Stimulated activated CD8-positive, alpha-beta memory T cell treated with anti-CD3 and anti-CD28 coated beads, Interleukin-15, amount 100 ng/mL, for 24 hours (primary cell): ENCODE measurements at regions not wholly inside any gene's neighbourhood (a gene's known extent, or its start where the extent isn't known, plus 50 kb on each side); places are given as distances from the start of the nearest gene placed in this dataset.

Source experiments
- DNase-seq: peaks from one replicate; pipeline ENCODE4 v3.0.0-alpha.2; 2020; ENCODE audit warnings: low read depth

DNA sequence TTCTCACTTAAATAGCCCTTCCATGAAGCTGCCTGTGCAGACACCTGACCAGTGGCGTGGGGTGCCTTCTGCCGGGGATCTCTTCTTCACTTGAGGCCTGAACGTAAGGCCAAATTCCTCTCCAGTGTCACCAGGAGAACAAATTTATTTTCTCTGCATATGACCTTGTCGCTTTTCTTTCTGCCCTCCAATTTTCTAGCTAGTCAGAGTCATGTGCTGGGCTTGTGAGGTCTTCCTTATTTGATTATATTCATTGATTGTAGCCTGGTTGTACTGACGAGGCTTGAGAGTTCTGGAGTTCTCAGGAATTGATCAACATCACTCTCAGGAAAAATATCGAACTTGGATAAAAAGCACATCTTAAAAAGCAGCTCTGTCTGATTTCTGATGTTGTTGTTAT is 255.7 kb downstream of the BUB3 start:
- no peak for DNase-seq

DNA sequence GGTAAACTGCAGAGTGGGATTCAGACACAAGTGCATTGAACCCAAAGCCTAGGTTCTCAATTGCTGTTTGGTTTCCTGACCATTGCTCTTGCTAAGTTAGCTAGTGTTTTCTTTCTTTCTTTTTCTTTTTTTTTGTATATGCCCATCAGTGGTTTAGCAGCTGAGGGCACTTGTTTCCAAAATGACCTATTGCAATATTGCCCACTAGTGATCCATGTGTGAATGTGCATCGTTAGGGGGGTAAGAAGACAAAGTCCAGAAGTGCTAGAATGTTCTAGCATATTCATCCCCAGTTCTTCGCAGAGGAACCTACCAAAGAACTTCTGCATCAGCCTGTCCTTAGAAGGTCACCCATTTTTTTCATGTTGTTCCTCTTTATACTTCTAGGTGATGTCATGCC is 252.8 kb upstream of the GPR26 start:
- DNase-seq: no peak

DNA sequence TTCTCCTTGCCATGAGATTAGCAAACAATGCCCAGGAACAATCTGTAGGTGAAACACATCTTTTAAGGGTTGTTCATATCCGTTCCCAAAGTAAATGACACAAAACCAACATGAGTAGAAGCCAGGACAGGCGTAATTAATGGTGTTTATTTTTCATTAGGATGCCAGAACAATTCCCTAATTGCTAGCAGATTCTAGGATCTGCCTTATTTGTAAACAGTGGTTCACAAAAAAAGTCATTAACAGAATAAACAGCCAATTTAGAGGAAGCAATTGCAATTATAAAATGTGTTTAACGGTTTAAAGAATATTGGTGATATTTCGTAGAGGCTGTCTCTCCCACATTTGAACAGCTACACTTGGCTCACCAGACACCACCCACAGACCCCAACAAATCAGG is 250.6 kb upstream of the GPR26 start:
- no peak for DNase-seq

DNA sequence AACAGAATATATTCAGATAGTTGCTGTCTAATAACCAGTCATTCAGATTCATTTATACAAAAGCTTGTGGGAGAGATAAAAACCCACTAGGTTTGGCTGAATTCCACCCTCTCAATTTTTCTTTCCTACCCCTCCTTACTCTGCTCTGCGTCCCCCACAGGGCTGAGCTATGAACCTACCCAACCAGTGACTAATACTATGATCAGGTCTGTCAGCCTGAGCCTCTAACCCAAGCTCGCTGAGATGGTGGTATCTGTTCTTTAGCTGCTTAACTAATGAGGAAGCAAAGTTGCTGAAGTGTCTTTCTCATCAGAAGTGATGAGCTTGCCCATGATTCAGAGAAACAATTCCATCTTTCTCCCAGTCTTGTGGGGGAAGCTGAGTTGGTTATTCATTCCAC is 248.7 kb upstream of the GPR26 start:
- DNase-seq: no peak

DNA sequence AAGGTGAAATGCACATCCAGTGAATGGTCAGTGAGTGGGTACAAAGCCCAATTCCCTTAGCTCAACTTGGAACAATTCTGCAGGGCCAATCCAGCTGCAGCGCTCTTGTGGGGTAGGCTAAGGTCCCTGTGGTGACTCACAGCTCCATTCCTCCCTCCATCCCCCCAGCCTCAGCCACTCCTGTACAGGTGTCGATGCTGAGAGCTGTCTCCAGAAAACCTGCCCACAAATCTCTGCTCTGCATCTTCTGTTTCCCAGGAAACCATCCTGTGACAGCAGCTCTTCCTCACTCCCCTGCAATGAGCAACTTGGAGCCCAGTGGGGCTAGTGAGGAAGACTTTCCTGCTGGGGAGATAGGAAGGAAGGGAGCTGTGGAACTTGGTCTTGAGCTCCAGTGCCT is 244.7 kb upstream of the GPR26 start:
- DNase-seq: no peak

DNA sequence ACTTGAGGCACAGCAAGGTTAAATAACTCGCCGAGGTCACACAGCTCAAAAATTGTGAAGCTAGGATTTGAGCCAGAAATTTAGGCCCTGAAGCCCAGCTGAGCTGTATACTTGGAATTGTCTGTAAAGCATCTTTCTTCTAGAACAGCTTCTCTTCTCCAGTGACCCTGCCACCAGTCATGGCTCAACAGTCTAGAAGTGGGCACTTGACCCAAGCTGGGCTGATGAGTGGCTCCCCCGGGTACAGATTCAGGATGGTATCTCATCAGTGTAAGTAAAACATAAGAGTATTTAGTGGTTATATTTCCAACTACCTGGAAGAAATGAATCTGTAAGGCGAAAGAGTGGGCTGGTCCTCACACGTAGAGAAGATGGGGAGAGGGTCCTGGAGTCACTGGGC is 243.9 kb upstream of the GPR26 start:
- no peak for DNase-seq

DNA sequence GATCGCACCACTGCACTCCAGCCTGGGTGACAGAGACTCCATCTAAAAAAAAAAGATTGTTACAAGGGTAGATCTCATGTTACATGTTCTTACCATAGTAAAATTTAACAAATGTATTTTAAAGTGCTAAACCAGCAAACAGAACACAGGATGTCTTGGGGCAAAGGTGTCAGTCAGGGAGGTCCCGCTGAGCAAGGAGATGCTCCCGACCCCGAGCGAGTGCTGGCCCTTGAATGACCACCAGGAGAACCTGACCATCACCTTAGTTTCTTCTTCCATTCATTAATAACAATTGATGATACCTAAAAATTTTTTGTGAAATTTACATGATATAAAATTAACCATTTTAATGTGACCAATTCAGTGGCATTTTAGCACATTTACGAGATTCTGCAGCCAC is 241.6 kb upstream of the GPR26 start:
- DNase-seq: no peak

DNA sequence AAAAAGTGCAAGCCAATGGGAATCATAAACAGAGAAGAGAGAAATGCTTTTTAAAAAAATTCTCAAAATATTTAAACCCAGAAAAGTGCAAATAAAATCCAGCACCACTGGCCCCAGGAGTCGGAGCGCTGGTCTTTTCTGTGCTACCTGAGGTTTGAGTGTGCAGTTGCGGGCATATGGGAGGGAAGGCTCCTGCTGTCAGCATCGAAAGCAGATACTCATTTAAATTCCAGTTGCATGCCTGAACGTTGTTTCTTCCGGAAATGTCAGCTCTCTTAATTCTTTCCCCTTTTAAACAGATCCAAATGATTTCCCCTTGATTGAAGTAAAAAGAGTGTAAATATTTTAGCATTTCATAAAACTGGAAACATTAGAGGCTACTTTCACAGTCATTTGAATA is 240.5 kb upstream of the GPR26 start:
- DNase-seq: no peak

DNA sequence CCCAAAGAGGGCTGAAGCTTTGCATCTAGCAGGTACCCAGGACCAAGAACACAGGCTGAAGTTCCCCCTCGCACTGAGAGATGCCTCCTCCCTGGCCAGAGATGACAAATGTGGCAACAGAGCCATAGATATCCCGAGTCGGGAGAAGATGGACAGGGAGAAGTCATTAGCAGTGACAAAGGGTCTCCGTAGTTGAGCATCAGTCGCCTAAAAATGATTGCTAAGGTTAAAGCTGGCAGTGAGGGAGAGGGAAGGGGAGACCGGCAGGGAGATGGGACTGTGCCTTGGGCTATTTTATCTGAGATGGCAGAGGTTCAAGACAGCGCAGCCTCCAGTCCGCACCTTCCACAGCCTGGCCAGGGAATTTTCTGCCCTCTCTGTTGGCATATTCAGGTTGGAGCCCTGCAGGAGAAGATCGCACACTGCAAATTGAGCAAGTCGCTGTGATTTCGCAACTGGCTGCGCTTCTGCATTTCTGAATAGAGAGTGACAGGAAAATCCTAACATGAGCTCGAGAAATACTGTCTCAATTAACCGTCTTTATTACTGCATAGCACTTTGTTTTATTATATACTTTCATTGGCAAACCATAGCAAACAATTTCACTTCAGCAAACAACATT is 238.9 kb upstream of the GPR26 start:
- DNase-seq: no peak

DNA sequence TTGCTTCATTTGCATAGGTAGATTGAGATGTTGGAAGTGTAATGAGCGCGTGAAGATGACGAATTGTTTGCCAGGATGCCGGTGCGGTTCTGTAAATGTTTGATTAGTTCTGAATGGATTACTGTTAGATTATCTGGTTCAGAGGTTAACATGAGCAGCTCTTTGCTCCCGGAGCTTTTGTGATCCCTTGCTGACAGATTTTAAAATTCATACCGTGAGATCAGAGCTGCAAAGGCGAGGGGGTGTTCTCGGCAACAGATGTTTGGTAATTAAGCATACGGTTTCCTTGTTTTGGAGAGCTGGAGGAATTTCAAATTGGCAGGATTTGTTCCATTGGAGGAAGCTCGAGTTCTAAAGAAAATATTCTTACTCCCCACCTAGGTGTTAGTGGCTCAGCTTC is 237.8 kb upstream of the GPR26 start:
- no peak for DNase-seq

DNA sequence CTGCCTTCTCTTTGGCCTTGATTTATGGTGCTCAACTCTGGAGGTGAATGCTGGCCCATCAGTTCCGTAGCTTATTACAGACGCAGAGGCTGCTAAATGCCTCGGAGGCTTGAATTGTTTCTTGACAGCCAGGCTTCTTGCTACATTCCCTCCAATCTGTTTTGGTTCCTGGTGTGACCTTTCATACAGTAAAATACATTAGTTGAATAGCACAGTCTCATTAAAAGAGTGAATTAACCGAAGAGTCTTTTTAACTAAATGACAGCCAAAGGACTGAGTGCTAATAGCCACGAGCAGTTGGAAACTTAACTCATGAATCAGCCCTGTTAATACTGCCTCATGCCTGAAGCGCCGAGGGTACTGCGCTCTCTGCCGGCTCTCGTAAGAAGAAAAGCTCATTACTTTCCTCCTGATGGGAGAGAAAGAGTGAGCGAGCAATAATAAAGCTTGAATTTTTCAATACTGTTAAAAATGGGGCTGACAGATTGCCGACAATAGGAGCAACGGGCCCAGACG is 236.4 kb upstream of the GPR26 start:
- DNase-seq: no peak

DNA sequence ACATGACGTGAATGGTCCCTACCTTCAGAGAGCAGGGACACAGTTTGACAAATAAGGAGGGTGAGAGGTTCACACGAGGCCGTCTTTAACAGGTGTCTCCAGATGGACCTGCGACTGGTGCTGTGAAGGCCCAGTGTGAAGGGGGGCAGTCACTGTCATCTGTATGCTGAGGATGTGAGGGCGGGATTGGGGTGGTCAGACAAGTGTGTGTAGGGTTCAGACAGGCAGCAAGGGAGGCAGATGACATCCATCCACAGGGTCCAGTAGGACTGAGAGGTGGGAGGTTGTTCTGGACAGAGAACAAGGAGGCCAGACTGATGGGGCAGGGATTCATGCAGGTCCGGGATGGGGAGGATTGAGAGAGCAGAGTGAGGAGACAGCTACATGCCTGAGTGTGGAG is 232.6 kb upstream of the GPR26 start:
- DNase-seq: no peak

DNA sequence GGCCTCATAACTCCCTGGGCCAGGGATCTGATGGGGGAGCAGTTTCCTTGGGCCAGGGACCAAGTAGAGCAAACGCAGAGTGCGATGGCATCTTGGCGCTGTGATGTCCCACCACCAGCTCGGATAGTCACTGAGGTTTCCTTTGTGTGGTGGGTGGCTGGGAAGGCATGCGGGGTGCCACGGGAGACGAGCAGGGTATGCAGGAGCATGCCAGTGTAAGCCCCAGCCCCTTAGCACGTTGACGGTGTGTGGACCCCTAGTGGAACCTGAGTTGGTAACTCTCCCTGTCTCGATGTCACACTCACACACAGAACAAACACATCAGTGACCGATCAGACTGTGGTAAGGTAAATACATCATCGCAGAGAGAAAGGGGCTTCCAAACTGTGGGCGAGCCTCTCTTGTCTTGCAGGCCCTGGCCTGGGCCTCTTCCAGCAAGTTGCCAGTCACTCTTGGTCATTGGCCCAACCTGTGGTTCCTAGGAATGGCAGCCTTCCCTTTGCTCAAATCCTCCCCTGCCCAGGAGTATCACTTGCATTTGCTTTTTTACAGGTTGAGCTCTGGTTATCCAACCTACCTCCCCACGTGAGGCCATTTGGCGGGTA is 231.6 kb upstream of the GPR26 start:
- DNase-seq: no peak

DNA sequence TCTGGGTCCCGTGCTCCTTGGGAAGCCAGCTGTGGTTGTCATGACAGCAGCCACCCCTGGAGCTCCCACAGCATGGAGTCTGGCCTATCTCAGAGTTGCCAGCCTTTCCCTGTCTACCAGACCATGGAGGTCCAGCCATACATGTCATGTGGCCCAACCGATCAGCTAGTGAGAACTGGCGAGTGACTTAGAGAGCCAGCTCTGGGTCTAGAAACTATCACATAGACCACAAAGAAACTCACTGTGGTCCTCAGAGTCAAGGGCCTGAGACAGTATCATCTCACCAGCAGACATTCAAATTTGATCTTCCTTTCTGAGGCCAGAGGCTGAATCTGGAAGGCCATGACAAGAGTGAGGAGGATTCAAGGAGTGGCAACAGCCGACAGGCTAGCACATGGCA is 223.3 kb upstream of the GPR26 start:
- no peak for DNase-seq

DNA sequence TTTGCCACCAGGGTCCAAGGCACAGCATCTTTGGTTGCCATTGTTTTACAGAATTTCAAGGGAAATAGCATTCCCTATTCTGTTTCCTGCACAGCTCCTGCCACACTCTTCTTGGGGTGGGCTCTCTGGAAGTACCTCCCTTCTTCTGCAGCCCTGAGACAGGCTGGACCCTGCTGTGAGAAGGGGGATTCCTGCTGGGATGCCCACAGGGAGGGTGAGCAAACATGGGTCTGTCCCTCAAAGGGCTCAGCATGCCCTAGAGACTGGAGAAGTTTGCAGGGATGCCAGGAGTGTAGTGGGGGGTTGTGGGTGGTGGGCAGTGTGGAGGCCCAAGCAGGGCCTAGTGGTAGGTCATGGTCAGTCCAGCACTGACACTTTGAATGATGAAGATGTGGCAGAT is 222.2 kb upstream of the GPR26 start:
- no peak for DNase-seq

DNA sequence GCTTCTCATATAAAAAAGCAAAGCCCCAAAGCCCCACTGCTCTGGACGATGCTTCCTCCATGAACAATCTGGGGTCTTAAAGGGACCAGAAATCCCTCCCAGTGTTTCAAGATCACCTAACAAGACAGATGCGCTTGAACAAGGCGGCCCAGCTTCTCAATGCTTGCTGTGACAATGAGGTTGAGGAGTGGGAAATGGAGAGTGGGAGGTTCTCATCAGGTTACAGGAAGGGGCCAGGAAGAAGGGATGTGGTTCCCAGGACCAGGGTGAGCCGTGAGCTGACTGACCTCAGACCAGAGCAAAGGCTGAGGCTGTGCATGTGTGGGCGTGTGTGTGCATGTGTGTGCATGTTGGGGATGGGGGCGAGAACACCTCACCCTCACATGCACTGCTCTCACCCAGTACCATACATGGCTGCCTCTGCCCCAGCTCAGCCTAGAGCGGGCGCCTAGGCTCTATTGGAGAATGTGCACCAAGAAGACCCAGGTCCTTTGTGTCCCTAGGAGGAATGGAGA is 220.8 kb upstream of the GPR26 start:
- no peak for DNase-seq

DNA sequence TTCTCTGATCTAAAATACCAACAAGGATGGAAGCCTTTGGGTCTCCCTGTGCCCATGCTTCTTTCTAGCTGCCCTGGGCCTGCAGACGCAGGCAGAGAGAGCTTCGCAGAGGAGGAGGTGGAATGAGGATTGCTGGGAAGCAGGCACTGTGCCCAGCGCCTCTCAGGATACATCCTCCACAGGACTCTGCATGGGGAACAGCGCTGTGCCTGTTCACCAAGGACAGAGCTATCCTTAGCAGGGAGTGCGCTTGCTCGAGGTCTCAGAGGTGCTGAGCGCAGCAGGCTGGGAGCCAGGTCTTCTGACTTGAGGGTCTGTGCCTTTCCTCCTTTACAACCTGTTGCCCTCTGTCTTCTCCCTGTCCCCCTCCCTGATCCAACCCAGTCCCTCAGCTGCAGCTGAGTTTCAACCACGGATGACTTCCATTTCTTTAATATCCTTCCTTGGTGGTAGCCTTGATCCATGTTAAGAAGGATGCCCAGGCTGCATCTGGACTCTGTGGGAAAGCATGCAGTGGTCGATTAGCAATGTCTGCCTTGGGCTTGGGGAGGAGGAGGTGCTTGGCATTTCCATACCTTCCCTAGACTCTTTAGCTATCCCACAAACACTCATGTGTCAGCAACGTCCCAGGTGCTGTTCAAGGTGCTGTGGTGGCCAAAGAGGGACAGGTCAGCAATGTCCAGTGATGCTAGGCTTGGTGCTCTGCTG is 219.6 kb upstream of the GPR26 start:
- no peak for DNase-seq

DNA sequence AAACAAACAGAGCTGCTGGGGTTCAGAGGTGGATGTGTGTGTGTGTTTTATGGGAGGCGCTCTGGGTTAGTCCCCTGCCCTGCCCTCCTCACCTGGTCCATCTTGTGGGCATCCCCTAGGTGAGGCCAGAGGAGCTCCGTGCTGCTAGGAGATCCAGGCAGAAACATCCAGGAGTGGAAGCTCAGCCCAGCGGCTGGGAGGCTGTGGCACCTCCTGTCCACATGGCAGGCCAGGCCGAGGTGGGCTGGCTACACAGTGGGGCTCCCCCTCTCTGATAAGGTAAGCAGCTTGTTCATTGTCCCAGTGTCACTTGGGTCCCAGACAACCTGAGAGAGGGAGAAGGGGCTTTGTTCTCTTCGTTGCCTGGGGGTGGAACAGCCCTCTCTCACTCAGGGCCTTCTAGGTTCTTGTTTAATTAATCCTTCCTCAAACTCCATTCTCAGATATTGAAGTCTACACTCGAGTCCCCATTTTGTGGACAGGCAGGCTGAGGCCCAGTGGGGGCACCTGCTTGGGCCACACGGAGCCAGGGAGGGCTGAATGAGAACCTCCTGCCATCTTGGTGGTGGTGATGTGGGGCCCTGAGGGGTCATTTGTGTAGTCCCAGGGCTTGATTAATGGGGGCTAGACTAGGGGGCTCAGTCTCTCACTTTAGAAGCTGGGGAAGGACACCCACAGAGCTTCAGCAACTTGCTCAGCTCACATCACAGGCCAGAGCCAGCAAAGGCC is 216.8 kb upstream of the GPR26 start:
- no peak for DNase-seq

DNA sequence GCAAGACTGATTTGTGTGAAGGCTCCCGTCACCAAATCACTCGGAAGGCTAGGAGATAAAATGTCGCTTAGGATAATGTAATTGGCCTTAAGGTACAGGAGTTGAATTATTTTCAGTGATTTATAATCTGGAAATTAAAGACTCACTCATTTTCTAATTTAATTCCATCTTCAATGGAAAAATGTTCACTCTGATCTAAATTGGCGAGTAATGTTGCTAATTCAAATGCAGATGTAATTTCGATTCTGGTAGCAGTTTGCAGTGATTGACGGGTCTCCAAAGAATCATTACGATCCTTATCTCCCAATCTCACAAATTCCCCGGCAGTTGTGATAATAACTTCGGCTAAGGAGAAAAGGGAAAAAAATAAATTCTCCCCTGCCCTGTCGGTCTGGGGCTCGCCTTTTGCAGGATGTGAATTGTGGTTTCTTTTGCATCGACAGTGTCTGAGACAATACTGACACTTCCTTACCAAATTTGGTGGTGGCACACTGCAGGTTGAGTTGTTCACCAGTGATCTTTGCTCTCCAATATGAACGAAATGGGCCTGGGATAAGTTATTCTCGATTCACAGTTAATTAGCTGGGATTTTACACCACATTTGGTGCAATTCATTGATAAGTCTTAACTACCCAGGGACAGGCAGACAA is 215.1 kb upstream of the GPR26 start:
- no peak for DNase-seq

DNA sequence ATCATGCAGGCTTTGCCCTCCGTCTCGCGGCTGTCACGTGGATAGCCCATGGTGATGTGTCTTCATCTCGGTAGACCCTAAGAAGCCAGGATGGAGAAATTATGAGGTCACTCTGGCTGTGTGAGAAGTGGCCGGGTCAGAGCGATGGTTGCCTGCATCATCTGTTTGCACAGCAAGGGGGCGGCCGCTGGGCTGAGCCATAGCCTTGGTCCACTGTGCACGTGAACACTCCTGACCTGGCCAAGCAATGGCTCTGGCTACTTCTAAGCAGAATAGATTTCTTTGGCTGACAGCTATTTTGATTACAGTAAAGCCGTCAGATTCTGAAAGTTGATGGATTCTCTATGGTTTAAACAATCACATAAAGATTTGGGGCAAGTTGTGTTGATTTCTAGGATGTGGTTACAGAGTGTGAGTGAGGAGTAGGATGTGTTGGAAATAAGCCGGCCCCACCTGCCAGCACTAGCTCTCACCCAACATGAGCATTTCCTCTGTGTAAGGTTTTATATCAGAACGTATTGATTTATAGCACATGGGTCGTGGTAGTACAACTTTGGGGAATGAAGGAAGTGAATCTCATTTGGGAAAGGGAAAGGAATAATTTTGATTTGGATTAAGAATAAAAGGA is 214.4 kb upstream of the GPR26 start:
- no peak for DNase-seq

DNA sequence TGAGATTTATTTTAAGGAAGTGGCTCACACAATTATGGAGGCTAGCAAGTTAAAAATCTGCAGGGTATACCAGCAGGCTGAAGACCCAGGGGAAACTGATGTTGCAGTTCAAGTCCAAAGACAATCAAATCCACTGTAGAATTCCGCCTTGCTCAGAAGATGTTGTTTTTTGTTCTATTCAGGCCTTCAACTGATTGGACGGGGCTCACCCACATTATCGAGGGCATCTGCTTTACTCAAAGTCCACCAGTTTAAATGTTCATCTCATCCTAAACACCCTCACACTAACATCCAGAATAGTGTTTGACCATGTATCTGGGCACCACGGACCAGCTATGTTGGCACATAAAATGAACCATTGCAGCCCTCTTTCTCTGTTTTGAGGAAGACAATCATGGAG is 211.2 kb upstream of the GPR26 start:
- no peak for DNase-seq

DNA sequence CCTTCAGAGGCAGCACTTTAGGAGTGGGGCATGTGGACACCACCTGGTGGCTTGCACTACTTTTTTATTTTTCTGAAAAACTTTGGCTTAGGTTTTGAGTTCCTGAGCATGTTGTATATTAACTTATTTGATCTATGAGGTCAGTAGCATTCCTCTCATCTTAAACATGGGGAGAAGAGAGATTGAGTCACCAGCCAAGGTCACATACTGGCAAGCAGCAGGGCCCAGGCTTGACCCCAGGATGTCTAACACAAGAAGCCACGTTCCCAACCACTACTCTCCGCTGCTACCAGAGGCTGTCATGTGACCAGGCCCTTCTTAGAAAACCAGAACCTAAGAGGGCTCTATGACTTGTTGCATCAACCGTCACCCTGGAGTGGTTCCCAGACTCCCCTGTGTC is 210.3 kb upstream of the GPR26 start:
- DNase-seq: no peak
